Thyroid gland (tissue), 4 donors: ENCODE measurements at regions not wholly inside any gene's neighbourhood (a gene's known extent, or its start where the extent isn't known, plus 50 kb on each side); places are given as distances from the start of the nearest gene placed in this dataset.

Experiments used
- DNase-seq, 2 donors: peaks; one replicate each; pipeline ENCODE4 v3.0.0-alpha.2; 2019
- H3K27ac ChIP-seq, 3 donors: fragments of 200-600 bp; sonication (generic); 1 replicate in 2 of 3; 2 replicates in 1 of 3; pipeline ENCODE4 v1.5.1; 2016 to 2019; ENCODE audit warnings: mild to moderate bottlenecking in 1 of 3, moderate library complexity in 1 of 3
- H3K27me3 ChIP-seq: fragments of 200-600 bp; sonication (generic); one replicate; pipeline ENCODE4 v1.5.1; 2019
- H3K36me3 ChIP-seq, 2 donors: fragments of 200-600 bp; sonication (generic); one replicate each; pipeline ENCODE4 v1.5.1; 2016 to 2019
- H3K4me1 ChIP-seq, 2 donors: fragments of 200-600 bp; sonication (generic); one replicate each; pipeline ENCODE4 v1.5.1; 2017 to 2019
- H3K4me3 ChIP-seq, 3 donors: fragments of 200-600 bp; sonication (generic); replicated peaks in 1 of 3; 1 replicate in 2 of 3; 2 replicates in 1 of 3; pipeline ENCODE4 v1.5.1; 2016; ENCODE audit warnings: mild to moderate bottlenecking in 1 of 3
- H3K9me3 ChIP-seq: fragments of 200-600 bp; sonication (generic); one replicate; pipeline ENCODE4 v1.5.1; 2017
- CTCF ChIP-seq, 6 experiments: fragments of 200-600 bp in 3 of 6; fragments of 450-650 bp in 3 of 6; sonication (generic) in 3 of 6; IDR thresholded peaks; one replicate each; pipeline ENCODE4 v1.5.1; 2016 to 2019; ENCODE audit warnings: antibody characterized with exemption in 6 of 6, mild to moderate bottlenecking in 2 of 6, inconsistent platforms in 1 of 6, moderate library complexity in 1 of 6
- POLR2A ChIP-seq, 2 donors: fragments of 450-650 bp; IDR thresholded peaks; one replicate each; pipeline ENCODE4 v1.6.1; 2017; ENCODE audit warnings: antibody characterized with exemption in 2 of 2, mild to moderate bottlenecking in 2 of 2, moderate library complexity in 1 of 2
- WGBS, 2 donors: methylation state at CpG; one replicate each; pipeline ENCODE4 v1.1.5; 2017; 5-methylcytosine and 5-hydroxymethylcytosine counted together
- intact Hi-C: fragments of 100-400 bp; cut with DNase I; formaldehyde crosslinking; loops from one replicate; pipeline ENCODE4 v1.15.1; 2023

- H3K27ac ChIP-seq, result no peak overlapping the region
- H3K4me3 ChIP-seq, result no peak overlapping the region
- TF ChIP-seq CTCF (IDR thresholded peaks at IDR 0.05) (no peak), POLR2A (IDR thresholded peaks at IDR 0.05) (no peak)
- H3K9me3 ChIP-seq, result no peaks in the 10 kb centered on the region
- no peaks in the 10 kb centered on the region for H3K36me3 ChIP-seq
- intact Hi-C loops, result no loop called here
- no peak for DNase-seq
- no peaks in the 10 kb centered on the region for H3K4me1 ChIP-seq
- WGBS, 2 donors, result 50 to 53% methylated on average over 2 of the region's 2 CpGs
- H3K27me3 ChIP-seq, result no peaks in the 10 kb centered on the region
Measured at GRCh38 chr10:125482108-125482507, 200.9 kb downstream of the TEX36 start.

GRCh38 chr10:125479059-125479458 is 203.9 kb downstream of the TEX36 start:
- DNase-seq, result no peak
- no peaks in the 10 kb centered on the region for H3K27me3 ChIP-seq
- H3K4me1 ChIP-seq, result no peaks in the 10 kb centered on the region
- WGBS, 2 donors, result 80 to 89% methylated on average over 4 of the region's 4 CpGs
- H3K27ac ChIP-seq, result no peak overlapping the region
- no peak overlapping the region for H3K4me3 ChIP-seq
- no peak for TF ChIP-seq POLR2A (IDR thresholded peaks at IDR 0.05)
- TF ChIP-seq CTCF (IDR thresholded peaks at IDR 0.05), result no peak
- H3K9me3 ChIP-seq, result no peaks in the 10 kb centered on the region
- intact Hi-C loops, result no loop called here
- no peaks in the 10 kb centered on the region for H3K36me3 ChIP-seq

- WGBS, 2 donors, result 71 to 81% methylated on average over 2 of the region's 2 CpGs
Measured at GRCh38 chr10:125475815-125476214, 207.1 kb downstream of the TEX36 start.

GRCh38 chr10:125473143-125473793 is 209.7 kb downstream of the TEX36 start:
- Histone ChIP-seq H3K27ac (no peak overlapping the region), H3K4me1 (no peaks in the 10 kb centered on the region), H3K36me3 (no peaks in the 10 kb centered on the region), H3K27me3 (no peaks in the 10 kb centered on the region), H3K4me3 (no peak overlapping the region), H3K9me3 (no peaks in the 10 kb centered on the region)
- no peak for DNase-seq
- 75 to 94% methylated on average over 7 of the region's 7 CpGs for WGBS, 2 donors
- no peak for TF ChIP-seq POLR2A (IDR thresholded peaks at IDR 0.05)
- TF ChIP-seq CTCF (IDR thresholded peaks at IDR 0.05), result no peak
- intact Hi-C loops, result no loop called here

More at GRCh38 chr10:125475815-125476214, 207.1 kb downstream of the TEX36 start:
- intact Hi-C loops, result no loop called here
- no peaks in the 10 kb centered on the region for H3K9me3 ChIP-seq
- H3K27ac ChIP-seq, result no peak overlapping the region
- no peak overlapping the region for H3K4me3 ChIP-seq
- TF ChIP-seq CTCF (IDR thresholded peaks at IDR 0.05), result no peak
- no peak for TF ChIP-seq POLR2A (IDR thresholded peaks at IDR 0.05)
- DNase-seq, result no peak
- no peaks in the 10 kb centered on the region for H3K27me3 ChIP-seq
- no peaks in the 10 kb centered on the region for H3K4me1 ChIP-seq
- no peaks in the 10 kb centered on the region for H3K36me3 ChIP-seq

GRCh38 chr10:125472010-125472607 is 210.9 kb downstream of the TEX36 start:
- Histone ChIP-seq H3K4me3 (no peak overlapping the region), H3K9me3 (no peaks in the 10 kb centered on the region), H3K27me3 (no peaks in the 10 kb centered on the region), H3K36me3 (no peaks in the 10 kb centered on the region), H3K4me1 (no peaks in the 10 kb centered on the region), H3K27ac (no peak overlapping the region)
- no peak for DNase-seq
- WGBS, 2 donors, result 83 to 85% methylated on average over 4 of the region's 4 CpGs
- TF ChIP-seq POLR2A (IDR thresholded peaks at IDR 0.05) (no peak), CTCF (IDR thresholded peaks at IDR 0.05) (no peak)
- intact Hi-C loops, result no loop called here
